ENCODE measurements at regions not wholly inside any gene's neighbourhood (a gene's known extent, or its start where the extent isn't known, plus 50 kb on each side); places are given as distances from the start of the nearest gene placed in this dataset.

DNA sequence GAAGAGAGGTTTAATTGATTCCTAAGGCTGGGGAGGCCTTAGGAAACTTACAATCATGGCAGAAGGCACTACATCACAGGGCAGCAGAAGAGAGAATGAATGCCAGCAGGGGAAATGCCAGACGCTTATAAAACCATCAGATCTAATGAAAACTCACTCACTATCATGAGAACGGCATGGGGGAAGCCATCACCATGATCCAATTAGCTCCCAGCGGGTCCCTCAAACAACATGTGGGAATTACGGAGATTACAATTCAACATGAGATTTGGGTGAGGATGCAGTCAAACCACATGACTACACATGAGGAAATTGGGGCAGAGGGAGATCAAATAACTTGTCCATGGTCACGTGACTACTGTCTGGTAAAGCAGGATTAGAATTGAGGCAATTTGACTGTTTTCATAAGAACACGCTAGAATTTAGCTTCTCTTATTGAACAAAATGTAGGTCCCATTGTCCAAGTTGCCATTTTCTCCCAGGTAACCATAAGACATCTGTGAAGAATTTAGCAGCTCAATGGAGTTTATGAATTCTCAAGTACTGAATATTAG, 445.1 kb upstream of the CDH20 start:
- TF ChIP-seq CTCF (IDR thresholded peaks at IDR 0.05) (no peak), POLR2A (IDR thresholded peaks at IDR 0.05) (no peak)

All from body of pancreas (tissue), 4 donors.